Gastrocnemius medialis (tissue), 4 donors: ENCODE measurements at regions not wholly inside any gene's neighbourhood (a gene's known extent, or its start where the extent isn't known, plus 50 kb on each side); places are given as distances from the start of the nearest gene placed in this dataset.

Experiments used
- POLR2A ChIP-seq, 2 donors: fragments of 450-650 bp; IDR thresholded peaks; one replicate each; pipeline ENCODE4 v1.6.1; 2017; ENCODE audit warnings: antibody characterized with exemption in 2 of 2, mild to moderate bottlenecking in 2 of 2, moderate library complexity in 2 of 2
- TF ChIP-seq, protein P1 (sequence below), 5 experiments: fragments of 450-650 bp in 3 of 5; fragments of 200-600 bp in 2 of 5; sonication (generic) in 2 of 5; IDR thresholded peaks in 4 of 5; conservative IDR thresholded peaks in 1 of 5; 1 replicate in 4 of 5; 2 replicates in 1 of 5; pipeline ENCODE4 v1.5.1; 2016 to 2019; ENCODE audit warnings: antibody characterized with exemption in 5 of 5, mild to moderate bottlenecking in 3 of 5, moderate library complexity in 3 of 5

- TF ChIP-seq, protein P1, sequence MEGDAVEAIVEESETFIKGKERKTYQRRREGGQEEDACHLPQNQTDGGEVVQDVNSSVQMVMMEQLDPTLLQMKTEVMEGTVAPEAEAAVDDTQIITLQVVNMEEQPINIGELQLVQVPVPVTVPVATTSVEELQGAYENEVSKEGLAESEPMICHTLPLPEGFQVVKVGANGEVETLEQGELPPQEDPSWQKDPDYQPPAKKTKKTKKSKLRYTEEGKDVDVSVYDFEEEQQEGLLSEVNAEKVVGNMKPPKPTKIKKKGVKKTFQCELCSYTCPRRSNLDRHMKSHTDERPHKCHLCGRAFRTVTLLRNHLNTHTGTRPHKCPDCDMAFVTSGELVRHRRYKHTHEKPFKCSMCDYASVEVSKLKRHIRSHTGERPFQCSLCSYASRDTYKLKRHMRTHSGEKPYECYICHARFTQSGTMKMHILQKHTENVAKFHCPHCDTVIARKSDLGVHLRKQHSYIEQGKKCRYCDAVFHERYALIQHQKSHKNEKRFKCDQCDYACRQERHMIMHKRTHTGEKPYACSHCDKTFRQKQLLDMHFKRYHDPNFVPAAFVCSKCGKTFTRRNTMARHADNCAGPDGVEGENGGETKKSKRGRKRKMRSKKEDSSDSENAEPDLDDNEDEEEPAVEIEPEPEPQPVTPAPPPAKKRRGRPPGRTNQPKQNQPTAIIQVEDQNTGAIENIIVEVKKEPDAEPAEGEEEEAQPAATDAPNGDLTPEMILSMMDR (IDR thresholded peaks at IDR 0.05 in 4 of 5, conservative IDR thresholded peaks at IDR 0.05 in 1 of 5): no peak
- TF ChIP-seq POLR2A (IDR thresholded peaks at IDR 0.05): no peak
Observed at GRCh38 chr14:27063959-27064358, 466.1 kb upstream of the NOVA1 start.
